ENCODE measurements at regions not wholly inside any gene's neighbourhood (a gene's known extent, or its start where the extent isn't known, plus 50 kb on each side); places are given as distances from the start of the nearest gene placed in this dataset.

DNA sequence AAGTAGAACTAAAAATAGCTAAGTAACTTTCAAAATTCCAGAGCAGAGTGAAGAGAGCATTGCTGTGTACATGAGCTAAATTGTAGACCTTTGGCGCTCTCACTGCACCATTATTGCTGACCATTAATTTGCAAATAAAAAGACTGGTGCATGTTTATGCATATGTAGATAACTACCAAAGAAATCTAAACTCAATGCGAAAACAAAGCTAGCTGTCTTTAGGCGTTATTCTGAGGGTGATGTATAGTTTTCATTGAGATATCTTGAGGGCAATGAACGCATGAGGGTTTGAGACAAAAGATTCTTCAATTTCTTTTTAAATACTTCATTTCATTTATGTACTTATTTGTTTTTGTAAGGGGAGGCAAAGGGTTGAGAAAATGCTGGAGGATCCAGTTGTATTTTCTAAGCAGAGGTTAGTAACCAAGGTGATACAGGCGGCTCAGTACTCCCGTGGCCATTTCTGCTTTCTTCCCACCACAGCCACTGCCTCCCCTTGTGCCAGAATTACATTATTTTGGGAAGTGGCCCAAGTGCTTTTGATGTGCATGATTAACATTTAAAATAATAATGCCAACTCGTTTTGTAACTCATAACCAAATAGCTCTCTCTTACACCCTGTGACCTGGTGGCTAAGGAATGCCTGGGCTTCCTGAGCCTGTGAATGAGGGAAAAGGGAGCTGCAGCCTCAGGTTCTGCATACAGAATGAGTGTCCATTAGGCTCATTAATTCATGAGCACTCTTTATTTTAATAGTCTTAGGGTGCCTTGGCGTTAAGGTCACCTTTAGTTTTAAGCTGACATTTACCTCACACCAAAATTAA is 797.8 kb upstream of the GYPC start:
- WGBS (ENCODE audit: insufficient coverage), result 100% methylated on average over 1 of the region's 8 CpGs
- Mint-ChIP-seq H3K27me3 (ENCODE audit: low read depth in 3 of 3) (no peaks in the 10 kb centered on the region), H3K36me3 (no peaks in the 10 kb centered on the region), H3K9me3 (peaks cover 0 to 7% (median 2%) of the 10 kb centered on the region in 7 donors), H3K4me1 (no peaks in the 10 kb centered on the region), H3K4me3 (no peak overlapping the region), H3K27ac (no peak overlapping the region)
- TF ChIP-seq CTCF (IDR thresholded peaks at IDR 0.05), result no peak
- DNase-seq, result no peak
- no peak overlapping the region for H3K27ac ChIP-seq (ENCODE audit: low read depth in 1 of 2, low read length in 2 of 2)
- no peaks in the 10 kb centered on the region for H3K36me3 ChIP-seq (replicated peaks in 1 of 2; ENCODE audit: control insufficient read depth in 1 of 2, insufficient read depth in 2 of 2, low read length in 2 of 2)
- no peak overlapping the region for H3K4me3 ChIP-seq (replicated peaks in 1 of 3; ENCODE audit: low read depth in 2 of 3, low read length in 3 of 3)
- no peak overlapping the region for H3K9ac ChIP-seq (ENCODE audit: insufficient read depth, low read length, poor library complexity, severe bottlenecking)
- no peaks in the 10 kb centered on the region for H4K20me1 ChIP-seq (ENCODE audit: insufficient read depth, low read length)
- H3K4me2 ChIP-seq (replicated peaks; ENCODE audit: extremely low read depth, low read length, poor library complexity, severe bottlenecking), result no peak overlapping the region
- H2AFZ ChIP-seq (ENCODE audit: insufficient read depth, low read depth, low read length, poor library complexity, severe bottlenecking), result no peak overlapping the region
- intact Hi-C loops (cut with micrococcal nuclease), result no loop called here
- H3K4me1 ChIP-seq (ENCODE audit: control insufficient read depth in 1 of 2, insufficient read depth in 2 of 2, low read length in 2 of 2), result no peaks in the 10 kb centered on the region
- H3K9me3 ChIP-seq (replicated peaks in 1 of 2; ENCODE audit: control insufficient read depth in 1 of 2, insufficient read depth in 1 of 2, low read length in 2 of 2), result peaks cover 3 to 6% of the 10 kb centered on the region in 2 donors
- no peaks in the 10 kb centered on the region for H3K27me3 ChIP-seq (ENCODE audit: control insufficient read depth in 2 of 2, insufficient read depth in 2 of 2, low read length in 2 of 2)
- H3K79me2 ChIP-seq (ENCODE audit: insufficient read depth, low read length), result no peaks in the 10 kb centered on the region

DNA sequence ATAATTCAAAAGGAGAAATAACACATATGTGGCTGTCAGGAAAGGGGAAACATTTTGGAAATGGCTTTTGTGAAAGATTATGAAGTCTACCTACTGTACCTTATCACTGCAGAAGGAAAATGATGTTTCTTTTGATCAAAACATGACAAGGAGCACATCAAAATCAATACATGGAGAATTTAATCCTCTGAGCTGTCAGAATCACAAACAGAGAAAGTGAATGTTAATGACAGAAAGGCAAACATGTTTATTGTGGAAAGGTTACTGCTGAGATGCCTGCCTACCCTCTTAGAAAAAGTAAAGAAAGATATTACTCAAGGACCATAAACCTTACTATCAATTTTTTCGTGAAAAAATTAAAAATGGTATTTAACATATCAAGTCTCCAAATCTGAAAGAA is 794.5 kb upstream of the GYPC start:
- Histone ChIP-seq H3K9ac (ENCODE audit: insufficient read depth, low read length, poor library complexity, severe bottlenecking) (no peak overlapping the region), H3K9me3 (replicated peaks in 1 of 2; ENCODE audit: control insufficient read depth in 1 of 2, insufficient read depth in 1 of 2, low read length in 2 of 2) (no peaks in the 10 kb centered on the region), H2AFZ (ENCODE audit: insufficient read depth, low read depth, low read length, poor library complexity, severe bottlenecking) (no peak overlapping the region), H3K4me2 (replicated peaks; ENCODE audit: extremely low read depth, low read length, poor library complexity, severe bottlenecking) (no peak overlapping the region), H3K36me3 (replicated peaks in 1 of 2; ENCODE audit: control insufficient read depth in 1 of 2, insufficient read depth in 2 of 2, low read length in 2 of 2) (no peaks in the 10 kb centered on the region), H3K27ac (ENCODE audit: low read depth in 1 of 2, low read length in 2 of 2) (no peak overlapping the region), H3K4me1 (ENCODE audit: control insufficient read depth in 1 of 2, insufficient read depth in 2 of 2, low read length in 2 of 2) (no peaks in the 10 kb centered on the region), H3K27me3 (ENCODE audit: control insufficient read depth in 2 of 2, insufficient read depth in 2 of 2, low read length in 2 of 2) (no peaks in the 10 kb centered on the region), H3K4me3 (replicated peaks in 1 of 3; ENCODE audit: low read depth in 2 of 3, low read length in 3 of 3) (no peak overlapping the region), H4K20me1 (ENCODE audit: insufficient read depth, low read length) (no peaks in the 10 kb centered on the region), H3K79me2 (ENCODE audit: insufficient read depth, low read length) (no peaks in the 10 kb centered on the region)
- Mint-ChIP-seq H3K4me1 (no peaks in the 10 kb centered on the region), H3K27me3 (ENCODE audit: low read depth in 3 of 3) (no peaks in the 10 kb centered on the region), H3K9me3 (peaks cover 0 to 1% (median 0%) of the 10 kb centered on the region in 7 donors), H3K36me3 (no peaks in the 10 kb centered on the region), H3K27ac (no peak overlapping the region), H3K4me3 (no peak overlapping the region)
- no CpG with 5 or more reads among the region's 1 CpG for WGBS (ENCODE audit: insufficient coverage)
- no peak for TF ChIP-seq CTCF (IDR thresholded peaks at IDR 0.05)
- DNase-seq, result no peak
- intact Hi-C loops (cut with micrococcal nuclease), result no loop called here
